Thyroid gland (tissue), 4 donors: ENCODE measurements at regions not wholly inside any gene's neighbourhood (a gene's known extent, or its start where the extent isn't known, plus 50 kb on each side); places are given as distances from the start of the nearest gene placed in this dataset.
A peak's percentile ranks its signal among the peaks of the same experiment; 100 is the strongest.

Experiments used
- DNase-seq, 2 donors: peaks; one replicate each; pipeline ENCODE4 v3.0.0-alpha.2; 2019
- H3K27ac ChIP-seq, 3 donors: fragments of 200-600 bp; sonication (generic); 1 replicate in 2 of 3; 2 replicates in 1 of 3; pipeline ENCODE4 v1.5.1; 2016 to 2019; ENCODE audit warnings: mild to moderate bottlenecking in 1 of 3, moderate library complexity in 1 of 3
- H3K27me3 ChIP-seq: fragments of 200-600 bp; sonication (generic); one replicate; pipeline ENCODE4 v1.5.1; 2019
- H3K36me3 ChIP-seq, 2 donors: fragments of 200-600 bp; sonication (generic); one replicate each; pipeline ENCODE4 v1.5.1; 2016 to 2019
- H3K4me1 ChIP-seq, 2 donors: fragments of 200-600 bp; sonication (generic); one replicate each; pipeline ENCODE4 v1.5.1; 2017 to 2019
- H3K4me3 ChIP-seq, 3 donors: fragments of 200-600 bp; sonication (generic); replicated peaks in 1 of 3; 1 replicate in 2 of 3; 2 replicates in 1 of 3; pipeline ENCODE4 v1.5.1; 2016; ENCODE audit warnings: mild to moderate bottlenecking in 1 of 3
- H3K9me3 ChIP-seq: fragments of 200-600 bp; sonication (generic); one replicate; pipeline ENCODE4 v1.5.1; 2017
- POLR2A ChIP-seq, 2 donors: fragments of 450-650 bp; IDR thresholded peaks; one replicate each; pipeline ENCODE4 v1.6.1; 2017; ENCODE audit warnings: antibody characterized with exemption in 2 of 2, mild to moderate bottlenecking in 2 of 2, moderate library complexity in 1 of 2
- WGBS, 2 donors: methylation state at CpG; one replicate each; pipeline ENCODE4 v1.1.5; 2017; 5-methylcytosine and 5-hydroxymethylcytosine counted together
- intact Hi-C: fragments of 100-400 bp; cut with DNase I; formaldehyde crosslinking; loops from one replicate; pipeline ENCODE4 v1.15.1; 2023
- TF ChIP-seq, protein P1 (sequence below), 6 experiments: fragments of 200-600 bp in 3 of 6; fragments of 450-650 bp in 3 of 6; sonication (generic) in 3 of 6; IDR thresholded peaks; one replicate each; pipeline ENCODE4 v1.5.1; 2016 to 2019; ENCODE audit warnings: antibody characterized with exemption in 6 of 6, mild to moderate bottlenecking in 2 of 6, inconsistent platforms in 1 of 6, moderate library complexity in 1 of 6

DNA sequence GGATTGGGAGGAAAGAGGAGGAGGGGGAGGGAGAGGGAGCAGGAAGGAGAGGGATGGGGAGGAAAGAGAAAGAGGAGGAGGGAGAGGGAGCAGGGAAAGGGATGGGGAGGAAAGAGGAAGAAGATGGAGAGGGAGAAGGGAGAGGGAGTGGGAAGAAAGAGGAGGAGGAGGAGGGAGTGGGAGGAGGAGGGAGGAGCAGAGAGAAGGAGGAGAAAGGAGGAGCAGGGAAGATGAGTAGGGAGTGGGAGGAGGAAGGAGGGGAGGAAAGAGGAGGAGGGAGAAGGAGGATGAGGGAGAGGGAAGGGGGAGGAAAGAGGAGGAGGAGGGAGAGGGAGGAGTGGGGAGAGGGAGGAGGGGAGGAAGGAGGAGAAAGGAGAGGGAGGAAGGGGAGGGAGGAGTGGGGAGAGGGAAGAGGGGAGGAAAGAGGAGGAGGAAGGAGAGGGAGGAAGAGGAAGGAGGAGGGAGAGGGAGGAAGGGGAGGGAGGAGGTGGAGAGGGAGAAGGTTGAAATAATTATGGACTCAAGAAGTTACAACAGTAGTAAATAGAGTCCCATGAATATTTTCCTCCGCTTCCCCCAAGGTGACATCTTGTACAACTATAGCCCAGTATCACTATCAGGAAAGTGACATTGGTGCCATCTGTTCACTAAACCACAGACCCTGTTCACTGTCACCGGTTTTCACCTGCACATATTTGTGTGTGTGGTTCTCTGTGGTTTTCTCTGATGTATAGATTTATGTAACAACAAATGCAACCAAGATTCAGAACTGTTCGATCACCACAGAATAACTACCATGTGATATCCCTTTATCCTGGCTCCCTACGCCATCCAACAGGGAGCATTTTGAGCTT lies 325.3 kb upstream of the EEF2KMT start:
- WGBS, 2 donors: 84 to 88% methylated on average over 4 of the region's 4 CpGs
- Histone ChIP-seq H3K36me3 (no peaks in the 10 kb centered on the region), H3K27ac (no peak overlapping the region), H3K4me3 (no peak overlapping the region), H3K4me1 (no peaks in the 10 kb centered on the region), H3K9me3 (no peaks in the 10 kb centered on the region), H3K27me3 (no peaks in the 10 kb centered on the region)
- intact Hi-C loops: no loop called here
- TF ChIP-seq POLR2A (IDR thresholded peaks at IDR 0.05): no peak
- TF ChIP-seq, protein P1, sequence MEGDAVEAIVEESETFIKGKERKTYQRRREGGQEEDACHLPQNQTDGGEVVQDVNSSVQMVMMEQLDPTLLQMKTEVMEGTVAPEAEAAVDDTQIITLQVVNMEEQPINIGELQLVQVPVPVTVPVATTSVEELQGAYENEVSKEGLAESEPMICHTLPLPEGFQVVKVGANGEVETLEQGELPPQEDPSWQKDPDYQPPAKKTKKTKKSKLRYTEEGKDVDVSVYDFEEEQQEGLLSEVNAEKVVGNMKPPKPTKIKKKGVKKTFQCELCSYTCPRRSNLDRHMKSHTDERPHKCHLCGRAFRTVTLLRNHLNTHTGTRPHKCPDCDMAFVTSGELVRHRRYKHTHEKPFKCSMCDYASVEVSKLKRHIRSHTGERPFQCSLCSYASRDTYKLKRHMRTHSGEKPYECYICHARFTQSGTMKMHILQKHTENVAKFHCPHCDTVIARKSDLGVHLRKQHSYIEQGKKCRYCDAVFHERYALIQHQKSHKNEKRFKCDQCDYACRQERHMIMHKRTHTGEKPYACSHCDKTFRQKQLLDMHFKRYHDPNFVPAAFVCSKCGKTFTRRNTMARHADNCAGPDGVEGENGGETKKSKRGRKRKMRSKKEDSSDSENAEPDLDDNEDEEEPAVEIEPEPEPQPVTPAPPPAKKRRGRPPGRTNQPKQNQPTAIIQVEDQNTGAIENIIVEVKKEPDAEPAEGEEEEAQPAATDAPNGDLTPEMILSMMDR (IDR thresholded peaks at IDR 0.05): no peak
- DNase-seq: no peak

DNA sequence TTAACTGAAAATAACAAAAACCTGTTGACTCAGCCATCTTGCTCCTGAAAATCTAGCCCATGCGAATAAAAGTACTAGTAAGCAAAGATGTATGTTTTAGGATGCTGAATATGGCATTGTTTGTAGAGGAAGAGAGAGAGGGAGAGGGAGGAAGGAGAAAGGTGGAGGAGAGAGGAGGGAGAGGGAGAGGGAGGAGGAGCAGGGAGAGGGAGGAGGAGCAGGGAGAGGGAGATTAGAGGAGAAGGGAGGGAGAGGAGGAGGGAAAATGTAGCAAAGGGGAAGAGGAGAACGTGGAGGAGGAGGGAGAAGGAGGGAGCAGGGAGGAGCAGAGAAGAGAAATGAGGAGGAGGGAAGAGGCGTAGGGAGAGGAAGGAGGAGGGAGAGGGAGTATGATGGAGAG lies 324.5 kb upstream of the EEF2KMT start:
- 47 to 49% methylated on average over 2 to 3 of the region's 3 CpGs for WGBS, 2 donors
- H3K4me1 ChIP-seq: no peaks in the 10 kb centered on the region
- no peak overlapping the region for H3K4me3 ChIP-seq
- intact Hi-C loops: no loop called here
- H3K27me3 ChIP-seq: no peaks in the 10 kb centered on the region
- no peaks in the 10 kb centered on the region for H3K9me3 ChIP-seq
- no peak overlapping the region for H3K27ac ChIP-seq
- H3K36me3 ChIP-seq: no peaks in the 10 kb centered on the region
- TF ChIP-seq, protein P1 (IDR thresholded peaks at IDR 0.05): no peak
- no peak for TF ChIP-seq POLR2A (IDR thresholded peaks at IDR 0.05)
- DNase-seq: no peak

DNA sequence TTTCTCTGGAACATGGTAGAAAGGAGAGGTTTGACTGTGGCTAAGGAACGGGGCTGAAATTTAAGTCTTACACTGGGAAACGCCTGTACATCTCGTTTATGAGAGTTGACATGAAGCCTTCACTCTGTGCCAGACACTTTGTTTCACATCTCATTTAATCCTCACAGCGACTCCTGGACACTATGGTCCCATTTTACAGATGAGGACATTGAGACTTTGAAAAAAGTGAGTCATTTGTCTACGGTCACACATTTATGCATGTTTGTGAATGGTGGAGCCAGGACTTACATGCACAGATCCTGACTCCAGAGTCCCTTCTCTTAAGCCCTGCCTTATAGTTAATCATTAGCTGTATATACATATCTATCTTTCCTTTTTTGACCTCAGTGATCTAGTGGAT lies 318.4 kb upstream of the EEF2KMT start:
- Histone ChIP-seq H3K27ac (no peak overlapping the region), H3K9me3 (no peaks in the 10 kb centered on the region), H3K36me3 (no peaks in the 10 kb centered on the region), H3K27me3 (no peaks in the 10 kb centered on the region), H3K4me1 (peaks cover 0 to 9% of the 10 kb centered on the region in 2 donors), H3K4me3 (no peak overlapping the region)
- WGBS, 2 donors: 60 to 77% methylated on average over 5 of the region's 5 CpGs
- DNase-seq: no peak
- TF ChIP-seq, protein P1 (IDR thresholded peaks at IDR 0.05): no peak
- no peak for TF ChIP-seq POLR2A (IDR thresholded peaks at IDR 0.05)
- intact Hi-C loops: no loop called here

DNA sequence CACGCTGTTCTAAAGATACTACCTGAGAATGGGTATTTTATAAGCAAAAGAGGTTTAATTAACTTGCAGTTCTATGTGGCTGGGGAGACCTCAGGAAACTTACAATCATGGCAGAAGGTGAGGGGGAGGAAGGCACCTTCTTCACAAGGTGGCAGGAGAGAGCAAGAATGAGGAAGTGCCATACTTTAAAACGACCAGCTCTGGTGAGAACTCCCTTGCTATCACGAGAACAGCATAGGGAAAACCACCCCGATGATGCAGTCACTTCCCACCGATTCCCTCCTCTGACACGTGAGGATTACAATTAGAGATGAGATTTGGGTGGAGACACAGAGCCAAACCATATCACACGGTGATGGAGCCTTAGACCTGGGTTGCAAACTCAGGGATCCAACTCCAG lies 317.5 kb upstream of the EEF2KMT start:
- peaks cover 0 to 9% of the 10 kb centered on the region in 2 donors for H3K4me1 ChIP-seq
- H3K27ac ChIP-seq: no peak overlapping the region
- no peaks in the 10 kb centered on the region for H3K27me3 ChIP-seq
- no peaks in the 10 kb centered on the region for H3K36me3 ChIP-seq
- 33 to 38% methylated on average over 7 of the region's 7 CpGs for WGBS, 2 donors
- intact Hi-C loops: no loop called here
- no peak overlapping the region for H3K4me3 ChIP-seq
- no peak for DNase-seq
- no peak for TF ChIP-seq POLR2A (IDR thresholded peaks at IDR 0.05)
- TF ChIP-seq, protein P1 (IDR thresholded peaks at IDR 0.05): no peak
- H3K9me3 ChIP-seq: no peaks in the 10 kb centered on the region

DNA sequence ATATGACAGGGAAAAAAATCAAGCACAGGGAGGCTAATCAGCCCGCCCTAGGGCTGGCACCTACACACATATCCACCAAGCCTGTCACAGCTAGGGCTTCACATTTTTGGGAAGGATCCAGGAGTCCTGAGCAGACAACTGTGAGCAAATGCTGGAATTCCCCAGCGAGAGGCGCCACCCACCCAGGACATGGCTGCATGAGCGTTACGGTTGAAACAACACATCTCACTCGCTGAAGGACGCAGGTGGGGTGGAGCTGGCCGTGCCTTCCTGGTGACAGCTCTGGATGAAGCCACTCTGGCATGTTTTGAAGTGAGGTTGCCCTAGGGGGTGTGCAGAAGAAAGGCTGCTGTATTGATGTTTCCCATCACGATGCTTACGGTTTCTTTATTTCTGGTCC lies 315.1 kb upstream of the EEF2KMT start:
- intact Hi-C loops: no loop called here
- no peaks in the 10 kb centered on the region for H3K36me3 ChIP-seq
- no peak overlapping the region for H3K27ac ChIP-seq
- 12 to 13% methylated on average over 10 of the region's 10 CpGs for WGBS, 2 donors
- DNase-seq: peak; percentile 83 to 84
- H3K4me3 ChIP-seq: no peak overlapping the region
- no peak for TF ChIP-seq POLR2A (IDR thresholded peaks at IDR 0.05)
- TF ChIP-seq, protein P1 (IDR thresholded peaks at IDR 0.05): peak in 4 of 6 experiments; percentile 12 to 45 (median 36)
- H3K4me1 ChIP-seq: peaks cover 0 to 9% of the 10 kb centered on the region in 2 donors
- no peaks in the 10 kb centered on the region for H3K9me3 ChIP-seq
- H3K27me3 ChIP-seq: no peaks in the 10 kb centered on the region
